NCI-H526 treated with DMSO at 0.1 percent for 48 hours (cell line): ENCODE measurements at regions not wholly inside any gene's neighbourhood (a gene's known extent, or its start where the extent isn't known, plus 50 kb on each side); places are given as distances from the start of the nearest gene placed in this dataset.
"Not testable (repeated sequence)": the region's sequence is repeated elsewhere in the genome, so short reads cannot be mapped to it uniquely, and the experiment has no call there.

ENCODE experiments used
- DNase-seq: peaks from one replicate; lab custom pipeline; 2025; lab: John Stamatoyannopoulos, UW

DNA sequence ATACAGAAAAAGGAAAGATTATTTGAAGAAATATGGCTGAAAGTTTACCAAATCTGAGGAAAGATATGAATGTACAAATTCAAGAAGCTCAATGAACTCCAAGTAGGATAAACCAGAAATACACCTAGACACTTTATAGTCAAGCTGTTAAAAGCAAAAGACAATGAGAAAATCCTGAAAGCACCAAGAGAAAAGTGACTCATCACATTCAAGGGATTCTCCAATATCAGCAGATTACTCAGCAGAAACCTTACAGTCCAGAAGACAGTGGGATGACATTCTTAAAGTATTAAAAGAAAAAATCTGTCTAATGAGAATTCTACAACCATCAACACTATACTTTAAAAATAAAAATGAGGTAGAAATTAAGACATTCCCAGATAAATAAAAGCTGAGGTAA, 223.8 kb upstream of the ZCCHC13 start:
- no peak for DNase-seq

DNA sequence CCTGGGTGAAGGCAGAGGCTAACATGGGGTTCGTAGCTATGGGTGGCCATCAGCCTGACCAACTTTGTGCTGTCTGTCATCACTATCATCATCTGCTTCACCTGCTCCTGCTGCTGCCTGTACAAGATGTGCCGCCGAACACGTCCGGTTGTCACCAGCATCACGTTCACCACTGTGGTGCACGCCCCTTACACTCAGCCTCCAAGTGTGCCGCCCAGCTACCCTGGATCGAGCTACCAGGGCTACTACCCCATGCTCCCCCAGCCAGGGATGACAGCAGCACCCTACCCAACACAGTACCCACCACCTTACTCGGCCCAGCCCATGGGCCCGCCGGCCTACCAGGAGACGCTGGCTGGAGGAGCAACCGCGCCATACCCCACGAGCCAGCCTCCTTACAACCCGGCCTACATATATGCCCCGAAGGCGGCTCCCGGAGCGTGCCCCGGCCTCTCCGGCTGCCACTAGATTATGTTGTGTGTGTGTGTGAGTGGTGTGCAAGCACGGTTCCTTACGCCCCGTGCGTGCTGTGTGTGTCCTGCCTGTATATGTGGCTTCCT, 213.4 kb upstream of the XIST start:
- no peak for DNase-seq

DNA sequence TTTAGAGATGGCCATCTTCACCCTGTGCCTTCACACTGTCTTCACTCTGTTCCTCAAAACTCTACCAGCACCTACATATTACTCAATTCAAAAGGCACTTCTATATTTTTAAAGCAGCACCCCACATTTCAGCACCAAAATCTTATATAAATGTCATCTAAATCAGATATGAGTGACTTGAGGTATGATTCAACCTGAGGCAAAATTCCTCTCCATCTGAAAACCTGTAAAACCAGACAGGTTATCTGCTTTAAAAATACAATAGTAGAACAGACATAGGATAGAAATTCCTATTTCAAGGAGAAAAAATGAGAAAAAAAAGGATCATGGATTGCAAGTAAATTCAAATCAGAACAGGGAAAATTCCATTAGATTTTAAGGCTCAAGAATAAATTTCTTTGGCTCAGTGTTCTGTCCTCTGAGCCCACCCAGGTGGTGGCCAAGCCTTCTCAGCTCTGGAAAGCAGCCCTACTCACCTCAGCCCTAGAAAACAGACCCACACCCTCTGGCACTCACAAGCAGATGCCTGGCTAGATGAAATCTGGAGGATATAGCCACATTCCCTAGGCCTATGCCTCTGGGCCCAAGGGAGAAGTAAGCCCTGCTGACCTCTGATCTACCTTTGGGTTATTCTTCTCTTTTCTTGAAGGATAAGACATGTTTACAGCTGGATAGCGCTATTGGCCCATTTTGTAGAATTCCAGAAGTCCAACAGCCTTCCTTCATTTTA, 211.1 kb upstream of the XIST start:
- no peak for DNase-seq

DNA sequence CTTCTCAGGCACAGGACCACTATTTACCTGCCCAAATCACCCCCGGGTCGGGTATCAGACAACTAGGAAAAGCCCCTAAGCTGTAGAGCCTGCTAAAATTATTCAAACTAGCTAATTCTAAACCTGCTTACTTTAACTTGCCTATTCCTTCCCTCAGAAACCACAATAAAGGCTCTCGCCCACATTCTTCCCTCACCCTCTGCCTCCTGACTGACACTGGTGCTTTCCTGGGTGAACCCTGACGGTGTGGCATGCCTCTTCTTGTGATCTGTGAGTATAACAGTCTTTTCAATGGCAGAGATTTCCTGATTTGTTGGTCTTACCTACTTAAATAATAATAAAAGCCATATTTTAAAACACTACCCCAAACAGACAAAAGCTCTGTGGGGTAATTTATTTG, 209.4 kb upstream of the XIST start:
- no peak for DNase-seq

DNA sequence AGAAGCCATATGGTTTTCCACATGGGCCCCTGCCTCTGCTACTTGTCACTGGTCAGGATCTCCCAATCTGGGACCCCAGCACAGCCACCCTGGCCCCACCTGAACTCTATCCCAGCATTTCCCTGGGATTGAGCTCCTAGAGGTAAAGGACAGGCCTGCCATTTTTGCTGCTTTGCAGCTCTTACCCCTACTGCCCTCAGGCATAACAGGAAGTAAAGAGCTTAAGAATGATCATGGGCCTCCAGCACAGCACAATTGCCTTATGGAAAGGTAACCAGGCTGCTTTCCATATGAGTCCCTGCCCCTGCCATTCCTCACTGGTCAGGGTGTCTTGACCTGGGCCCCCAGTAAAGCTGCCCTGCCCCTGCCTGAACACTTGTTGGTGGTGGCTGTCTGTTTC, 196.6 kb upstream of the XIST start:
- no peak for DNase-seq

DNA sequence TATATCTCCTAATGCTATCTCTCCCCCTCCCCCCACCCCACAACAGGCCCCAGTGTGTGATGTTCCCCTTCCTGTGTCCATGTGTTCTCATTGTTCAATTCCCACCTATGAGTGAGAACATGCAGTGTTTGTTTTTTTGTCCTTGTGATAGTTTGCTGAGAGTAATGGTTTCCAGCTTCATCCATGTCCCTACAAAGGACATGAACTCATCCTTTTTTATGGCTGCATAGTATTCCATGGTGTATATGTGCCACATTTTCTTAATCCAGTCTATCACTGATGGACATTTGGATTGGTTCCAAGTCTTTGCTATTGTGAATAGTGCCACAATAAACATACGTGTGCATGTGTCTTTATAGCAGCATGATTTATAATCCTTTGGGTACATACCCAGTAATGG, 181.6 kb upstream of the XIST start:
- not testable (repeated sequence) for DNase-seq

DNA sequence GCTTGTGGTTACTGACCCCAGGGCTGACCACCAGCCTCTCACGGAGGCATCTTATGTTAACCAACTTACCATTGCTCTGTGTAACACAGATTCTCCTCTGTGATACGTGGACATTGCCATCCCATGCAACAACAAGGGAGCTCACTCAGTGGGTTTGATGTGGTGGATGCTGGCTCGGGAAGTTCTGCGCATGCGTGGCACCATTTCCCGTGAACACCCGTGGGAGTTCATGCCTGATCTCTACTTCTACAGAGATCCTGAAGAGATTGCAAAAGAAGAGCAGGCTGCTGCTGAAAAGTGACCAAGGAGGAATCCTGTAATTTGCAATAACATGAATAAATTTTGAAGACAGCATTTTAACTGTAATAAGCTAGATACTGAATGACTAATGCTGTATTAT, 179.0 kb upstream of the XIST start:
- not testable (repeated sequence) for DNase-seq

DNA sequence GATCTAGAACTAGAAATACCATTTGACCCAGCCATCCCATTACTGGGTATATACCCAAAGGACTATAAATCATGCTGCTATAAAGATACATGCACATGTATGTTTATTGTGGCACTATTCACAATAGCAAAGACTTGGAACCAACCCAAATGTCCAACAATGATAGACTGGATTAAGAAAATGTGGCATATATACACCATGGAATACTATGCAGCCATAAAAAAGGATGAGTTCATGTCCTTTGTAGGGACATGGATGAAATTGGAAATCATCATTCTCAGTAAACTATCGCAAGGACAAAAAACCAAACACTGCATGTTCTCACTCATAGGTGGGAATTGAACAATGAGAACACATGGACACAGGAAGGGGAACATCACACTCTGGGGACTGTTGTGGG, 178.3 kb upstream of the XIST start:
- DNase-seq, result not testable (repeated sequence)

DNA sequence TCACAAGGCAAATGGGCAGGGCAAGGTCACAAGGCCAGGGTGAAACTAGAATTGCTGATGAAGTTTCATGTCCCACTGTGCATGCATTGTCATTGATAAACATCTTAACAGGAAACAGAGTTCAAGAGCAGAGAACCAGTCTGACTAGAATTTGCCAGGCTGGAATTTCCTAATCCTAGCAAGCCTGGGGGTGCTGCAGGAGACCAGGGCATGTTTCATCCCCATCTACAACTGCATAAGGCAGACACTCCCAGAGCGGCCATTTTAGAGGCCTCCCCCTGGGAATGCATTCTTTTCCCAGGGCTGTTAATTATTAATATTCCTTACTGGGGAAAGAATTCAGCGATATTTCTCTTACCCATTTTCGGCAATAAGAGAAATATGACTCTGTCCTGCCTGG, 172.6 kb upstream of the XIST start:
- not testable (repeated sequence) for DNase-seq

DNA sequence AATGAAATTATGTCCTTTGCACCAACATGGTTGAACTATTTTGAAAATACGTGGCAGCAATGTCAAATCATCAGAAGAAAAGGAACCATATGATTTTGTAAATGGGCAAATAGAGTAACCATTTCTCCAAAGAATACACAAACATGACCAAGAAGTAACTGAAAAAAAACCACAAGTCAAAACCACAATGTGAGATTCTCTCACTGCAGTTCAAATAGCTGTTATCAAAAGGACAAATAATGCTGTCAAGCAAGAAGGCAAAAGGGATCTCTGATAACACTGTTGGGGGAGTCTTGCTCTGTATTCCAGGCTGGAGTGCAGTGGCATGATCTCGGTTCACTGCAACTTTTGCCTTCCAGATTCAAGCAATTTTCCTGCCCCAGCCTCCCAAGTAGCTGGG, 170.7 kb upstream of the XIST start:
- DNase-seq, result no peak

DNA sequence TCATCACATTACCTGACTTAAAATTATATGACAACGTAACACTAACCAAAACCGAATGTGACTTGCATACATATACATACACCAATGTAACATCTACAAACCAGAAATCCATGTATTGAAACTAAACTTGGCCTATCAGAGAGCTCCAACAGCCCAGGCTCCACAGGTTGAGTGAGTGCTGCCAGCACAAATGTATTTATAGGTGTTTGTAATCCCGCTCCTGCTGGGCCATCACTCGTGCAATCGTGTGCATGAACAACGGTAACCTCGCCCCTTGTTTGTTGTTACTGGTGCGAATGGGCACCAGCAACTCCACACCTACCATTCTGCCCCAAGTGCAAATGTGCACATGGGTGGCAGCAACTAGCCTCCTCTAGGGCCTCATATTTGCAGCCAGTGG, 165.7 kb upstream of the XIST start:
- DNase-seq, result no peak

DNA sequence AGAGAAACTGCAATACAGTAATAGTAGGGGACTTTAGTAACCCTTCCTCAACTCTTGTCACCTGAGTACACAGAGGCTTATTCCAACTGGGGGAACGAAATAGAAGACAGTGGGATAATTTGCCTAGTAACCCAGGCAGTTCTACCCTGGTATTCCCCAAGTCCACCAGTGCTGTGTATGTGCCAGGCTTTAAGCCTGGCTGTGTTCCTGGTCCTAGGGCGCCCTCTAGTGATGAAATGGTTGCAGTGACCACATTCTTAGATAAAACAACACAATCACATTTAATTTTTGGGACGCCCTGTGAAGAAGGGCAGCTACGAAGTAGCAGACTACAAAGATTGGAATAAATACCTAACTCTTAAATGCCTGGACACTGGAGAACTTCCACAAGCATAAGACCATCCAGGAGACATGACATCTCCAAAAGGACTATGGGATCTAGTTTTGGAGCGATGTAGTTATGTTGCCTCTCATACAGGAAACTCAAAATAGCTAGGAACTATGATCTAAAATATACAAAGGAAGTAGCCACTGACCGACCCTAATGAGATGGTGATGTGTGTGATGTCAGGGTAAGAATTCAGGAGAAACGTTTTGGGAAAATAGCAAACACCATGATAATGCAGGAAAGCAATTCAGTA, 163.0 kb upstream of the XIST start:
- peak; percentile 55 for DNase-seq

DNA sequence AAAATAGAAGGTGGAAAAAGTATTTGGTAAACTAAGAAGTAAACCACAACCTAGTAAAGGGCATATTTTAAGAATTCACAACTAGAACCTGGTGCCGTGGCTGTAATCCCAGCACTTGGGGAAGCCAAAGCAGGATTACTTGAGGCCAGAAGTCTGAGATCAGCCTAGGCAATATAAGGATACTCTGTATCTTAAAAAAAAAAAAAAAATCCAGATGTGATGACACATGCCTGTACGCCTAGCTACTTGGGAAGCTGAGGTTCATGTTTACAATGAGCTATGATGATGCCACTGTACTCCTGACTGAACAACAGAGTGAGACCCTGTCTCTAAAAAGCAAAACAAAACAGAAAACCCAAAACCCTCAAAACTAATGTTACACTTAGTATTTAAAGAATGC, 156.5 kb upstream of the XIST start:
- no peak for DNase-seq

DNA sequence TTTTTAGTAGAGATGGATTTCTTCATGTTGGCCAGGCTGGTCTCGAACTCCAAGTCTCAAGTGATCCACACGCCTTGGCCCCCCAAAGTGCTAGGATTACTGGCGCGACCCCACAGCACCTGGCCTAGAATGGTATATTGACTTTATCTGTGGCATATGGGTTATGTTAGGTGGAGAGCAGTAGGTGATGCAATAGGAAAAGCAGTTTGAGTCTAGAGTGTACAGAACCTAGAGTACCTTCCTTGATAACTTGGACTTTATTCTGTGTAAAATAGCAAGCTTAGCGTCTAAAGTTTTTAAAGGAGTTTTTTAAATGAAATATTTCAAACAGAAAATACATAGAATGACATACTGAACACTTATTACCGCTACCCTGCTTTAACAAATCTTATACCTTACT, 139.5 kb upstream of the XIST start:
- no peak for DNase-seq

DNA sequence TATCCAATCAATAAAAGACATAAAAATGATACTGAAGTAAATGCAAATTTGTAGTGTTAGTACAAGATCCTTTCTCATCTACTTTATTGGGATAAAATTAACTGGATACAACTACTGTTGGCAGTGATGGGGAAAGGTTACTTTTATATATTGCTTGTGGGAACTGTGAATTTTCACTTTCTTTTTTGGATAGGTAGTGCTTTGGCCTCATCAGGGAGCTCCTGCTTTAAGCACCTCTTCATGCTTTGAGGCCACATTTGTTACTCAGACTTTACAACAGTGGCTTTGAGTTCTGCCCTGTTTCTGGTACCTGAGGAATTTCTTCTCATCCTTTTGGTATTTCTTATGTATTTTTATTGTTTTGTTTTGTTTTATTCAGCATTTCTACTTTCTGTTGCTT, 134.7 kb upstream of the XIST start:
- DNase-seq, result no peak

DNA sequence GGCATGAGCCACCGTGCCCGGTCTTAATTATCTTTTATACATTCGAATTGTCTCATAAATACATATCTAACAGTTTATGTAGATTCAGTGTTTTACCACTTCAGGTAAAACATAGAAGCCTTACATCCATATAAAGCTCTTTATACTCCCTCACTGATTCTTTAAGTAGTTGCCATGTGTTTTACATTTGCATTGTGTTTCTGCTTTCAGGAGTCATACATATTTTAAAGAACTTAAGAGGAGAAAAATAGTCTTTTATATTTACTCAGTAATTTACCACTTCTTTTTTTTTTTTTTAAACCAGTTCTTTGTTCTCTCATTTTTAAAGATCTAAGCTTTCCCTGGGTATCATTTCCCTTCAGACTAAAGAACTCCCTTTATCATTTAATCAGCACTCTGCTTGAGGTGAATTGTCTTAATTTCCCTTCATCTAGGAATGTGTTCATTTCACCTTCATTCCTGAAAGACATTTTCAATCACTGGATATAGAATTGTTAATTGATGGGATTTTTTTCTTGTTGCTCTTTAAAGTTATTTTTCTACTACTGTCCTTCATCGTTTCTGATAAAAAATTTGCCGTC, 127.1 kb upstream of the XIST start:
- DNase-seq, result no peak

DNA sequence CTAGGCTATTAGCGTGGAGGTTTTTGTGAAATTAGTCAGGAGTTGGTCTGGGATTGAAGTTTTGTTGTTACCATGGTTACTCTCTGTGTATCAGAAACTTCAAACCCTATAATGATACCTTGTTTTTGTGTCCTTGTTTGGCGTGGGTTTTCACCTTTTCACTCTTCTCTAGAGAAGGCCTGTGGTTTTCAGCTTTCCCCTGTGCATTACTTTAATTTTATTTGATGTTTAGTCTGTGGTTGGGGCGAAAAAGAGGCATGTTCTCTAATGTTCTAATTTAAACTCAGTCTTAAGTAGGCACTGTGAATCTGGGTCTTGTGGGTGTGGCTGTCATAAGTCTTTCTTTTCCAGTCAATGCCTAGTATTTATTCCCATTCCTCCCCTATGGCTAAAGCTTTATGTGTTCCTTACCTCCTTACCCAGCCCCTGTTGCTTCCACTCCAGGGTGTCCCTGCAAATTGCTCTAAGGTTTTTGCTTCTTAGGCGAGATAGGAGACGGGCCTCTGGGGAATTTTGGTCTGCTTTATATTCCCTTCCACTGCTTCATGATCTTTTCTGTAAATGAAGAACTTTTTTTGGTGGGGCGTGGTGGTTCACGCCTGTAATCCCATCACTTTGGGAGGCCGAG, 125.1 kb upstream of the XIST start:
- DNase-seq, result no peak

DNA sequence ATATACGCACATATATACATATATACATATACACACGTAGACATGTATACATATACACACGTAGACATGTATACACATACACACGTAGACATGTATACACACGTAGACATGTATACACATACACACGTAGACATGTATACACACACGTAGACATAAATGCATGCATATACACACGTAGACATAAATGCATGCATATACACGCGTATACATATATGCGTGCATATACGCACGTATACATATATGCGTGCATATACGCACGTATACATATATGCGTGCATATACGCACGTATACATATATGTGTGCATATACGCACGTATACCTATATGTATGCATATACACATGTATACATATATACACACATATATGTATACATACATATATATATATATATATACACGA, 114.9 kb upstream of the XIST start:
- DNase-seq, result not testable (repeated sequence)

DNA sequence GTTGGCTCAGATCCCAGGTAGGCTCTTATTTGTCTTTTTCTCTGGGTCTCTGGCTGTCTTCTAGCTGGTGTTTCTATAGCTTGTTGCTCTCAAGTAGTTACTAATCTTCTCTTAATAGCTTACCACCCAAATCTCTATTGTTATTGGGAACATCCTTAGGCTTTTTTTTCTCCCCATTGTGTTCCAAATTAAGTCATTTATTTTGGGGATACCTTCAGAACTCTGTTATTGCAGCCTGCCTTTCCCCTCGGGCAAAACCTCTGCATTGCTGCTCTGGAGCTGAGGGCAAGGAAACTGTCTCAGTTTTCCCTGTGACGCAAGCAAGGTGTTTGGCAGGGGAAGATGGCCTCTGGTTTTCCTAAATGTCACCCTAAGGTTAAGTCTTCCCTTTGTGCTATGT, 113.3 kb upstream of the XIST start:
- no peak for DNase-seq

DNA sequence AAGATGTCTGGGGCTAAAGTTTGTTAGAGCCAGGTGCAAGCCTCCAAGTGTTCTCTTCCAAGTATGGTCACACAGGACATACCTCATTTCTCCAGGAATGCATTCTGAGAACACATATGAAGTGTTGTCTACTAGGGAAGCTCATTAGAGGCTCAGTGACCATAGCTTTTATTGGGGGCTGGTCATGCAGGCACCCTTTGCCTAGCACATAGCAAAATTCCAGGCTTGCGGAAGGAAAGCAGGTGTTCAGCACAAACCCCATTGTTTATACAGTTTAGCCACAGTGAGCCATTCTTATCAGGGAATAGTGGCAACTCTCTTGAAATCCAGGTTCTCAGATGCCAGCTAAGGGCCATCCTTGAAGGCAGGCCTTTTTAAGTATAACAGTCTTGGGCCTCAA, 112.1 kb upstream of the XIST start:
- no peak for DNase-seq

DNA sequence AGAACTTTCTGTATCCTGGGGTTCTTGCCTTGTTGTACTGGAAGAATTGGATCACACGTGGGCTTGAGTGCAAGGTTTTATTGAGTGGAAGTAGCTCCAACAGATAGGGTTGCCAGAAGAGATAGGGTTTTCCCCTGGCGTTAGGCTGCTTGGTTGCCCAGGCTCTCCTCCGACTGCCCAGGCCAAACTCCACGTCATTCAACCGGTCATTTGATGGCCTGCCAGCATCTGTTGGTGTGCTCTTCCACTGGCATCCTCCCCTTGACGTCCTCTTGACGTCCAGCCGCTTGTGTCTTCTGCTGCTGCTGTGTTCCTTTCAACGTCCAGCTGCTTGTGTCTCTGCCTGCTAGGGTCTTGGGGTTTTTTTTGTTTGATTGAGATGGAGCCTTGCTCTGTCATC, 111.2 kb upstream of the XIST start:
- no peak for DNase-seq

DNA sequence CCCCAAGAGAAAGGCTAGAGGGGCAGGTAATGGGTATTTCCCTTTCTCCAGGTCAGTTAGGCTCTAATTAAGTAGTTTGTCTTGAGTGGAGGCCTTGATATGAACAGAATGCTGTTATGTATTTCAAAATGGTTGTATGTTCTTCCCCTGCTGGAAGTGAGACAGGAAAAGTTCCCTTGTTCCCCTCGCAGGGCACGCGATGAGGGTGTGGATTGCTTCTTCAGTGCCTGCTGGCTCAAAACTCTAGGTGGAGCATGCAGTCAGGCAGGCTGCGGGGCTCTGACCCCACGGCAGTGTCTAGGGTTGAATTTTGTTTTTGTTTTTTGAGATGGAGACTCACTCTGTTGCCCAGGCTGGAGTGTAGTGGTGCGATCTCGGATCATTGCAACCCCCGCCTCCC, 110.4 kb upstream of the XIST start:
- DNase-seq, result no peak

DNA sequence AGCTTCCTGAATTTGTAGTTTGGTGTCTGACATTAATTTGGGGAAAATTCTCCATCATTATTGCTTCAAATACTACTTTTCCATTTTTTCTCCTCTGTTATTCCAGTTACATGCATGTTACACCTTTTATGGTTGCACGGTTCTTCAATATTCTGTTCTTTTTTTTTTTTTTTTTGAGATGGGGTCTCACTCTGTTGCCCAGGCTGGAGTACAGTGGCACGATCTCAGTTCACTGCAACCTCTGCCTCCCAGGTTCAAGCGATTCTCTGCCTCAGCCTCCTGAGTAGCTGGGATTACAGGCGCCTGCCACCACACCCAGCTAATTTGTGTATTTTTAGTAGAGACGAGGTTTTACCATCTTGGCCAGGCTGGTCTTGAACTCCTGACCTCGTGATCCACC, 109.4 kb upstream of the XIST start:
- DNase-seq, result not testable (repeated sequence)
